ENCODE measurements at regions not wholly inside any gene's neighbourhood (a gene's known extent, or its start where the extent isn't known, plus 50 kb on each side); places are given as distances from the start of the nearest gene placed in this dataset.

GRCh38 chr4:95693594-95693993 is 144.8 kb upstream of the UNC5C start:
- TF ChIP-seq CTCF (conservative IDR thresholded peaks at IDR 0.05; ENCODE audit: low read depth, low read length) (peak; percentile 63), EZH2 (IDR thresholded peaks at IDR 0.05; ENCODE audit: low read length, unreplicated experiment) (no peak)
